ENCODE measurements at regions not wholly inside any gene's neighbourhood (a gene's known extent, or its start where the extent isn't known, plus 50 kb on each side); places are given as distances from the start of the nearest gene placed in this dataset.

DNA sequence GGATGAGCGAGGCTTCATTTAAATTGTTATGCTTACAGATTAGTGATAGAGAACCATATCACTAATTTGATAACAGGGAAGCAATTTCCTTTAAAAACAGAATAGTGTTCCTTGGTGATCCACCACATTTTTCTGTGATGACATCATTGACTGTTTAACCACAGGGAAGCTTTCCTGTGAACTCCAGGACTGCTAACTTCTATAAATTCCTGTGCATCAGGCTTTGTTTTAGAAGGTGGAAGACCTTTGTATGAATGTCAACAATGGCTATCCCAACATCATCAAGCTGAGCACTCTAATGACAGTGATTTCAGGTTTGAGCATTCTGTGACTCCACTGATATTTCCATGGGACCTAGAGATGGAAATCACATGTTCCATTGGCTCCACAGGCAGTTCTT lies 177.1 kb downstream of the RMST start:
- TF ChIP-seq, protein P1, sequence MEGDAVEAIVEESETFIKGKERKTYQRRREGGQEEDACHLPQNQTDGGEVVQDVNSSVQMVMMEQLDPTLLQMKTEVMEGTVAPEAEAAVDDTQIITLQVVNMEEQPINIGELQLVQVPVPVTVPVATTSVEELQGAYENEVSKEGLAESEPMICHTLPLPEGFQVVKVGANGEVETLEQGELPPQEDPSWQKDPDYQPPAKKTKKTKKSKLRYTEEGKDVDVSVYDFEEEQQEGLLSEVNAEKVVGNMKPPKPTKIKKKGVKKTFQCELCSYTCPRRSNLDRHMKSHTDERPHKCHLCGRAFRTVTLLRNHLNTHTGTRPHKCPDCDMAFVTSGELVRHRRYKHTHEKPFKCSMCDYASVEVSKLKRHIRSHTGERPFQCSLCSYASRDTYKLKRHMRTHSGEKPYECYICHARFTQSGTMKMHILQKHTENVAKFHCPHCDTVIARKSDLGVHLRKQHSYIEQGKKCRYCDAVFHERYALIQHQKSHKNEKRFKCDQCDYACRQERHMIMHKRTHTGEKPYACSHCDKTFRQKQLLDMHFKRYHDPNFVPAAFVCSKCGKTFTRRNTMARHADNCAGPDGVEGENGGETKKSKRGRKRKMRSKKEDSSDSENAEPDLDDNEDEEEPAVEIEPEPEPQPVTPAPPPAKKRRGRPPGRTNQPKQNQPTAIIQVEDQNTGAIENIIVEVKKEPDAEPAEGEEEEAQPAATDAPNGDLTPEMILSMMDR (IDR thresholded peaks at IDR 0.05; ENCODE audit: low read length) = no peak
- TF ChIP-seq EZH2 (optimal IDR thresholded peaks at IDR 0.05; ENCODE audit: low read depth, low read length) = no peak
- TF ChIP-seq EZH2phosphoT487 (IDR thresholded peaks at IDR 0.05; ENCODE audit: low read length) = no peak
